Activated T-helper 2 cell treated with anti-CD3 and anti-CD28 coated beads, Interferon-gamma antibody, Interleukin-2, Interleukin-4, amounts not matched to agents 10 μg/mL and 5 μg/mL and 100 μg/mL, durations not matched to agents 14 hours and 24 hours and 36 hours (primary cell): ENCODE measurements at regions not wholly inside any gene's neighbourhood (a gene's known extent, or its start where the extent isn't known, plus 50 kb on each side); places are given as distances from the start of the nearest gene placed in this dataset.
"Not testable (repeated sequence)": the region's sequence is repeated elsewhere in the genome, so short reads cannot be mapped to it uniquely, and the experiment has no call there.

Experiments
- DNase-seq: peaks from one replicate; pipeline ENCODE4 v3.0.0; 2021; ENCODE audit warnings: low spot score
- H3K27ac Mint-ChIP-seq: one replicate; pipeline ENCODE4 v1.8.0; 2021; ENCODE audit warnings: mixed read lengths
- H3K27me3 Mint-ChIP-seq: one replicate; pipeline ENCODE4 v1.8.0; 2021; ENCODE audit warnings: low read depth, mixed read lengths
- H3K36me3 Mint-ChIP-seq: one replicate; pipeline ENCODE4 v1.8.0; 2021; ENCODE audit warnings: low read depth, mixed read lengths
- H3K4me1 Mint-ChIP-seq: one replicate; pipeline ENCODE4 v1.8.0; 2021; ENCODE audit warnings: low read depth, mixed read lengths
- H3K4me3 Mint-ChIP-seq: one replicate; pipeline ENCODE4 v1.8.0; 2021; ENCODE audit warnings: low read depth, mild to moderate bottlenecking, moderate library complexity, mixed read lengths
- H3K9me3 Mint-ChIP-seq: one replicate; pipeline ENCODE4 v1.8.0; 2021; ENCODE audit warnings: mixed read lengths
- intact Hi-C: fragments of 100-400 bp; cut with micrococcal nuclease; formaldehyde crosslinking; loops from one replicate; pipeline ENCODE4 v1.15.1; 2023

- Mint-ChIP-seq H3K4me1 (no peaks in the 10 kb centered on the region), H3K36me3 (no peaks in the 10 kb centered on the region), H3K9me3 (peaks cover 3% of the 10 kb centered on the region), H3K27me3 (no peaks in the 10 kb centered on the region), H3K4me3 (no peak overlapping the region), H3K27ac (no peak overlapping the region)
- DNase-seq, result no peak
- intact Hi-C loops, result no loop called here
Measured at GRCh38 chr11:79648766-79649520, 208.1 kb upstream of the TENM4 start.

GRCh38 chr11:79637219-79637618 is 196.4 kb upstream of the TENM4 start:
- Mint-ChIP-seq H3K36me3 (no peaks in the 10 kb centered on the region), H3K9me3 (no peaks in the 10 kb centered on the region), H3K4me1 (no peaks in the 10 kb centered on the region), H3K27me3 (no peaks in the 10 kb centered on the region), H3K27ac (no peak overlapping the region), H3K4me3 (no peak overlapping the region)
- DNase-seq, result no peak
- intact Hi-C loops, result no loop called here

- intact Hi-C loops, result no loop called here
- no peaks in the 10 kb centered on the region for H3K9me3 Mint-ChIP-seq
- no peak for DNase-seq
- H3K4me3 Mint-ChIP-seq, result no peak overlapping the region
- no peaks in the 10 kb centered on the region for H3K36me3 Mint-ChIP-seq
- H3K4me1 Mint-ChIP-seq, result no peaks in the 10 kb centered on the region
- no peak overlapping the region for H3K27ac Mint-ChIP-seq
- no peaks in the 10 kb centered on the region for H3K27me3 Mint-ChIP-seq
Measured at GRCh38 chr11:79634905-79635304, 194.1 kb upstream of the TENM4 start.

- intact Hi-C loops, result no loop called here
- no peak overlapping the region for H3K27ac Mint-ChIP-seq
- H3K27me3 Mint-ChIP-seq, result no peaks in the 10 kb centered on the region
- H3K4me1 Mint-ChIP-seq, result no peaks in the 10 kb centered on the region
- no peaks in the 10 kb centered on the region for H3K9me3 Mint-ChIP-seq
- H3K4me3 Mint-ChIP-seq, result no peak overlapping the region
- DNase-seq, result no peak
- no peaks in the 10 kb centered on the region for H3K36me3 Mint-ChIP-seq
Measured at GRCh38 chr11:79627281-79627680, 186.5 kb upstream of the TENM4 start.

- Mint-ChIP-seq H3K27me3 (no peaks in the 10 kb centered on the region), H3K36me3 (no peaks in the 10 kb centered on the region), H3K4me3 (no peak overlapping the region), H3K27ac (no peak overlapping the region), H3K4me1 (no peaks in the 10 kb centered on the region), H3K9me3 (no peaks in the 10 kb centered on the region)
- intact Hi-C loops, result no loop called here
- no peak for DNase-seq
Measured at GRCh38 chr11:79626135-79627075, 185.6 kb upstream of the TENM4 start.

- intact Hi-C loops, result no loop called here
- Mint-ChIP-seq H3K27me3 (no peaks in the 10 kb centered on the region), H3K4me1 (no peaks in the 10 kb centered on the region), H3K27ac (no peak overlapping the region), H3K9me3 (no peaks in the 10 kb centered on the region), H3K4me3 (no peak overlapping the region), H3K36me3 (no peaks in the 10 kb centered on the region)
- DNase-seq, result no peak
Measured at GRCh38 chr11:79623375-79623774, 182.5 kb upstream of the TENM4 start.

GRCh38 chr11:79617561-79617960 is 176.7 kb upstream of the TENM4 start:
- no peaks in the 10 kb centered on the region for H3K4me1 Mint-ChIP-seq
- H3K36me3 Mint-ChIP-seq, result no peaks in the 10 kb centered on the region
- no peaks in the 10 kb centered on the region for H3K27me3 Mint-ChIP-seq
- no peak for DNase-seq
- no peak overlapping the region for H3K4me3 Mint-ChIP-seq
- intact Hi-C loops, result no loop called here
- H3K27ac Mint-ChIP-seq, result no peak overlapping the region
- no peaks in the 10 kb centered on the region for H3K9me3 Mint-ChIP-seq

GRCh38 chr11:79616392-79616851 is 175.6 kb upstream of the TENM4 start:
- no peaks in the 10 kb centered on the region for H3K27me3 Mint-ChIP-seq
- no peaks in the 10 kb centered on the region for H3K4me1 Mint-ChIP-seq
- no peak overlapping the region for H3K27ac Mint-ChIP-seq
- no peak overlapping the region for H3K4me3 Mint-ChIP-seq
- H3K9me3 Mint-ChIP-seq, result no peaks in the 10 kb centered on the region
- no peak for DNase-seq
- intact Hi-C loops, result no loop called here
- no peaks in the 10 kb centered on the region for H3K36me3 Mint-ChIP-seq

GRCh38 chr11:79615425-79615824 is 174.6 kb upstream of the TENM4 start:
- H3K36me3 Mint-ChIP-seq, result no peaks in the 10 kb centered on the region
- no peak for DNase-seq
- H3K4me3 Mint-ChIP-seq, result no peak overlapping the region
- no peaks in the 10 kb centered on the region for H3K27me3 Mint-ChIP-seq
- no peaks in the 10 kb centered on the region for H3K9me3 Mint-ChIP-seq
- H3K27ac Mint-ChIP-seq, result no peak overlapping the region
- intact Hi-C loops, result no loop called here
- H3K4me1 Mint-ChIP-seq, result no peaks in the 10 kb centered on the region

- no peak for DNase-seq
- no peak overlapping the region for H3K27ac Mint-ChIP-seq
- no peaks in the 10 kb centered on the region for H3K4me1 Mint-ChIP-seq
- intact Hi-C loops, result no loop called here
- H3K27me3 Mint-ChIP-seq, result no peaks in the 10 kb centered on the region
- H3K9me3 Mint-ChIP-seq, result peaks cover 4% of the 10 kb centered on the region
- no peak overlapping the region for H3K4me3 Mint-ChIP-seq
- H3K36me3 Mint-ChIP-seq, result no peaks in the 10 kb centered on the region
Measured at GRCh38 chr11:79610678-79611077, 169.8 kb upstream of the TENM4 start.

- Mint-ChIP-seq H3K36me3 (no peaks in the 10 kb centered on the region), H3K27me3 (no peaks in the 10 kb centered on the region), H3K4me3 (no peak overlapping the region), H3K9me3 (peaks cover 4% of the 10 kb centered on the region), H3K4me1 (no peaks in the 10 kb centered on the region), H3K27ac (no peak overlapping the region)
- intact Hi-C loops, result no loop called here
- no peak for DNase-seq
Measured at GRCh38 chr11:79610139-79610538, 169.3 kb upstream of the TENM4 start.

- no peak for DNase-seq
- Mint-ChIP-seq H3K4me1 (no peaks in the 10 kb centered on the region), H3K27ac (no peak overlapping the region), H3K4me3 (no peak overlapping the region), H3K9me3 (peaks cover 4% of the 10 kb centered on the region), H3K36me3 (no peaks in the 10 kb centered on the region), H3K27me3 (no peaks in the 10 kb centered on the region)
- intact Hi-C loops, result no loop called here
Measured at GRCh38 chr11:79609511-79609910, 168.7 kb upstream of the TENM4 start.

- H3K4me1 Mint-ChIP-seq, intact Hi-C loops, H3K27ac Mint-ChIP-seq, H3K36me3 Mint-ChIP-seq, H3K9me3 Mint-ChIP-seq, DNase-seq, H3K4me3 Mint-ChIP-seq, H3K27me3 Mint-ChIP-seq: not testable (repeated sequence)
Measured at GRCh38 chr11:79606461-79606860, 165.6 kb upstream of the TENM4 start.
